ACHN (cell line): ENCODE measurements at regions not wholly inside any gene's neighbourhood (a gene's known extent, or its start where the extent isn't known, plus 50 kb on each side); places are given as distances from the start of the nearest gene placed in this dataset.
"Not testable (repeated sequence)": the region's sequence is repeated elsewhere in the genome, so short reads cannot be mapped to it uniquely, and the experiment has no call there.

Experiments
- DNase-seq: peaks from one replicate; pipeline ENCODE4 v3.0.0-alpha.2; 2015
- in situ Hi-C: cut with HindIII; loops from 2 replicates; pipeline ENCODE4 v1.10.0; 2017; ENCODE audit warnings: low sequenced_read_pairs, low pct_ligation_motif_present, low pct_unique_long_range_greater_than_20kb

DNA sequence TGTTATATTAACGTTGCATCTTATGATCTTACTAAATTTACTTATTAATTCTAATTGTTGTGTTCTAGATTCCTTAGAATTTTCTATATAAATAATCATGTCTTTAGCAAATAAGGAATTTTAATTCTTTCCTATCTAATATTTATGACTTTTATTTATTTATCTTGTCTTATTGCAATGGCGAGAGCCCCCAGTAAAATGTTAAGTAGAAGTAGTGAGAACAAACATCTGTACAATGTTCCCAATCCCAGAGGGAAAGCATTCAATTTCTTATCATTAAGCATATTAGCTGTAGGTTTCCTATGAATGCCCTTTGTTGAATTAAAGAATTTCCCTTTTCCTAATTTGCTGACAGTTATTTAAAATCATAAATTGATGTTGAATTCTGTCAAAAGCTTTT lies 203.7 kb upstream of the OTX2 start:
- in situ Hi-C loops, result no loop called here
- no peak for DNase-seq

DNA sequence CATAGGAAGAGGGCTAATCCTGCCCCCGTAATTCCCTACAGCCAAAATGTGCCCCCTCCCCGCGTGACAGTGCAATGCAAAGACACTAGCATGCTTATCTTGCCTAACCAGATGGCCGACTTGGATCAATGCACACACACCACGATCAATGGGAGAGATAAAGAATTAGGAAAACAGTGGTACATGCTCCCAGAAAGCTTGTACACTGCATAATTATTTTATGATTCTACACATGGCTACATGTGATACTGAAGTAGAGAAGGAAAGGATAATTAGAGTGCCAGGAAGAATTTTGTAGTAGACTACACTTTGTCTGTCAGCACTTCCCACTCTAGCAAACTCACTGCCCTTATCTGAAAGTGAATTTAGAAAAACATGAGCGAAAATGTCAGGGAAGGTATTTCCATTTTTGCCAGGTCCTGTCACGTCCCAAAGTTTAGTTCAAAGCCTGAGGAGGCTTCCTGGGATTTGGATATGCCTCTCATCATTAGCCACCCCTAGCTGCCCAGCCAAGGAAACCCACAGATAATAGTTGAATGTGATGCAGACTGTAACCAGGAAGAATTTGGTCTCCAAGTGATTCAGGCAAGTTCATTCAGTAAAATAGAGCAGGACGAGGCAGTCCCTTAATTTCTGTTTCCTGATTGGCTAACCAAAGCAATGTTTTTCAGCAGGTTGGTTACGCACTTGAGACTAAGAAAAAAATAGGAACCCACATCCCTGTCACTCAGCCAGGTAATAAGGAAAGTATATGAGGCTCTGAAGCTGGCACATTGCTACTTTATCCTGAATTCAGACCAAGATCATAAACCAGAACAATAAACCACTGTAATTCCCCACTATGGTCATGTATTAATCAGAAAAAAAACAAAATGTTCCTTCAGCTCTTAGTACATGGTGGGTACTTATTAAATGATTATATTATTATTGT lies 199.6 kb upstream of the OTX2 start:
- in situ Hi-C loops, result no loop called here
- no peak for DNase-seq

DNA sequence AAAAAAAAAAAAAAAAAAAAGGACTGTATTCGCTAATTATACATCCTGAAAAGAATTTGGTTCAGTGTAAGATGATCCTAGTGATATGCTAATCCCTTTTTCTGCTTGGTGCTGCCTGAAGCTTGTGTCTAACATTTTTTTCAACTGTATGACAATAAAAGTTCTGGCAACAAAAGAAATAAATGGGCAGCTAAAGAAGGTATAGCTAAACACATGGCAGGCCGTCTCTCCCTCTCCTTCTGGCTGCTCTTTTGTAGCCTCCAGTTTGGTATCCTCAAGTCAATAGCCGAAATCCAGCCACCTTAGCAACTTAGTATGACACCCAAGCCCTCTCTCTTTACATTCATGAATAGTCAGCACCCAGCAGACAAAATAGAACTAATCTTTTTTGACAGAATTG lies 198.3 kb upstream of the OTX2 start:
- in situ Hi-C loops, result no loop called here
- DNase-seq, result no peak

DNA sequence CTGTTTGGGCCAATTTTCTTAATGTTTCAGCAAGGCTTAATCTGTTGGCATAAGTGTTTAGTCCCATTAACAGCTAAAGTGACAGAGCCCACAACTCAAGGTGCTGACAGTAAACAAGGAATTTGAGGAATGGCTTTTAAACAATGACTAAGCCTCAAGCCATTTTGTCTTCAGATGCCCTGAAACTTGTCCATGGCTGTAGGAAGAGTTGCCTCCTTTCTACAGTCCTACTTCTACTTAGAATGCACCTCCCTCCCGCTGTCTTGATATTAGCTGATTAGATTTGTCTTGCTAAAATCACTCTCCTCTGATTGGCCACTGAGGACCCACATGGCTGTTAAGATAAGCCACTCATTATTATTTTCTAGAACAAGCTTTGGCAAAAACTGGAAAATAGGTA lies 188.4 kb upstream of the OTX2 start:
- in situ Hi-C loops, result no loop called here
- no peak for DNase-seq

DNA sequence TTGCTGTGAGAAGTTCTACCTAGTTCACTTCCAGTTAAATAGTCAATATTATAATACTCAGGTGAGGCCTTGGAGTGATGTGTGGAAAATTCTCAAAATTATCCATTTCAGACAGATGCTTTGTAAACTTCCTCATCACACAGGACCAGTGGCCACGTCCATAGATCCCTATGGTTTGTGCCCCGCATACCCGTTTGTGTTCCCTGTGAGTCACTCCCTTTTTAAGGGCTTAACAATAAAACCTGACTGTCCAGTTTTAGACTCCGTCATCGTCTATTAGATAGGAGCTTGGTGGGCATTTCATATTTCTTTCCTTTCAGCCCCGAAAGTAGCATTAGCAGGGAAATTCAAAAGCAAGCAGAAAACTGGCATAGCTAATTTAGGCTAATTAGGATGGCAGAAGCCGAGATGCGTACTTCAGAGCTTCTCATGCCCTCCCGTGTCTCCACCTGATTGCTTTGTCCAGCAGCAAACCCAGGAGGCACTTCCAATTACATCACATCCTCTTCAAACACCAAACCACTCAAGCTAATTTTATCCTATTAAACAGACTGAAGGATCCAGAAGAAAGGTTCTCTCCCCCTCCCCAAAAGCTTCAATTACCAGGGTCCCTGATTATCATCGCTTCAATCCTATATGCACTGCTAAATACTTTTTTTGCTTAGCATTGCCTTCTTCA lies 186.6 kb upstream of the OTX2 start:
- in situ Hi-C loops, result no loop called here
- no peak for DNase-seq

DNA sequence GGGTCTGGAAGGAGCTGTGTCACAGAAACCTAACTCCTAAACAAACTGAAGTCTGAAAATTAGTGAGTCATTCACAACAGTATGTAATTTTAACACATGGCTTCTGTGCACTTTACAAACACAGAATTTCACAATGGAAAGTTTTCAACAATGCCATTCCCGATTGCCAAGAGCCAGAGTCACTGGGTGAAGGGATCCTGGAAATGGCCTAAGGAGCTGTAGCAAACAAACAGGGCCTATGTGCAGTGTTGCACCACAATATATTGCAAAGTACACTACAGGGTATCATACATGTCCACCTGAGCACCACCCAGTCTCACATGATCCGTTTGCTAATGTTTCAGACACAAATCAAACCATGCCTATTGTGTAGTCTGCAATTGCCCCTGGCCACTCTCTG lies 184.7 kb upstream of the OTX2 start:
- in situ Hi-C loops, result no loop called here

DNA sequence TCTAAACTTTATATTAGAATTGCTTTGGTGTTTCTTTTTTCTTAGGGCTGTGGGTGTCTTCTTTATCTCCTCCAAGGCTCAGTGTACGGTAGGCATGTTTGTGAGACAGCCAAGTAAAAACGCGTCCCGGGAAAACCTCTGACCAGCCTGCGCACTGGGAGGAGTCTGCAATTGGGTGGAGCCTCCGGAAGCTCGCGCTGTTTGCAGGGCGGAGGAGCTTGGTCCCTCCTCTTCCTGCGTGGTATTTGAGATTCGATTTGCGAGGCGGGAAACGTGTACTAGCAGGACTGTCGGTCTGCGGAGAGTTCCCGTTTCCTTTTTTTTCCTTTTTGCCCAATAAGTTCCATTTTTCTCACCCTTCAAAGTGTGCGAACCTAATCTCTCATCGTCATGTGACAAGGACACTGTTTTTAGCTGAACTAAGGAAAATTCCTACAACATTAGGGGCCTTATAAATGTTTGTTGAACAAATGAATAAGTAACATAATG lies 182.1 kb upstream of the OTX2 start:
- DNase-seq, result no peak
- in situ Hi-C loops, result no loop called here

More for the DNA sequence above, 184.7 kb upstream of the OTX2 start:
- no peak for DNase-seq

DNA sequence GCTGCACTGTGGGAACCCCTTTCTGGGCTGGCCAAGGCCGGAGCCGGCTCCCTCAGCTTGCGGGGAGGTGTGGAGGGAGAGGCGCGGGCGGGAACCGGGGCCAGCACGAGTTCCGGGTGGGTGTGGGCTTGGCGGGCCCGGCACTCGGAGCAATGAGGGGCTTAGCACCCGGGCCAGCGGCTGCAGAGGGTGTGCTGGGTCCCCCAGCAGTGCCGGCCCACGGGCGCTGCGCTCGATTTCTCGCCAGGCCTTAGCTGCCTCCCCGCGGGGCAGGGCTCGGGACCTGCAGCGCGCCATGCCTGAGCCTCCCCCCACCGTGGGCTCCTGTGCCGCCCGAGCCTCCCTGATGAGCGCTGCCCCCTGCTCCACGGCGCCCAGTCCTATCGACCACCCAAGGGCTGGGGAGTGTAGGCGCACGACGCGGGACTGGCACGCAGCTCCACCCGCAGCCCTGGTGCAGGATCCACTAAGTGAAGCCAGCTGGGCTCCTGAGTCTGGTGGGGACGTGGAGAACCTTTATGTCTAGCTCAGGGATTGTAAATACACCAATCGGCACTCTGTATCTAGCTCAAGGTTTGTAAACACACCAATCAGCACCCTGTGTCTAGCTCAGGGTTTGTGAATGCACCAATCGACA lies 180.8 kb upstream of the OTX2 start:
- in situ Hi-C loops, DNase-seq: not testable (repeated sequence)

DNA sequence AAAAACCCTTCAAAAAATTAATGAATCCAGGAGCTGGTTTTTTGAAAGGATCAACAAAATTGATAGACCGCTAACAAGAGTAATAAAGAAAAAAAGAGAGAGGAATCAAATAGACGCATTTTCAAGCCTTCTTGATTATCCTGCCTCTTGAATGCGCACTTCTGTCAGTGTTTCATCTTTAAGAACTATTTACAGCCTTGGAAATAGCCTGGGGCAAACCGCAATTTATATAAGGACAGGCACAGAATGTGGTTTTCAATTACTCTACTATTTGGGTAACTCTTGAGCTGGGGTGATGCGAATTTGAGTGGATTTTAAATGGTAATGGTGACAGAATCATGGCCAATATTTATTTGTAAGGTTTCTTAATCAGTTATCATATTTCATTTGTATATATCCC lies 179.1 kb upstream of the OTX2 start:
- in situ Hi-C loops, result no loop called here
- no peak for DNase-seq

DNA sequence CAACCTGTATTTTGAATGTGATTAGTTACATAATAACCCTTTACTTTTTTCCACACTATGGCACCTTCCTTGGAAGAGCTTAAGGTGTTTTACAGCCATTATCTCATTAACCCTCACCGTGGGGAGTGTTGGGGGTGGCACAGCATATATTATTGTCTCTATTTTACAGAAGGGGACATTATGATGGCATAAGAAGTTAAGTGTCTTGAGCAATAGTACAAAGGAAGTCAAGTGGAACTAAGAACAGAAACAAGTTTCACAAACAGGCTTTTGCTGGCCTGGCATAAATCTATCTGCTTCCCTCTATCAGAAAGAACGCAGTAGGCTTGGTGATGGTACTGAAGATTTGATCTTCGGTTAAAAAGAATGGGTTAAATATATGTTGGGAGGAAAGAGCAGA lies 169.7 kb upstream of the OTX2 start:
- in situ Hi-C loops, result no loop called here
- DNase-seq, result no peak

DNA sequence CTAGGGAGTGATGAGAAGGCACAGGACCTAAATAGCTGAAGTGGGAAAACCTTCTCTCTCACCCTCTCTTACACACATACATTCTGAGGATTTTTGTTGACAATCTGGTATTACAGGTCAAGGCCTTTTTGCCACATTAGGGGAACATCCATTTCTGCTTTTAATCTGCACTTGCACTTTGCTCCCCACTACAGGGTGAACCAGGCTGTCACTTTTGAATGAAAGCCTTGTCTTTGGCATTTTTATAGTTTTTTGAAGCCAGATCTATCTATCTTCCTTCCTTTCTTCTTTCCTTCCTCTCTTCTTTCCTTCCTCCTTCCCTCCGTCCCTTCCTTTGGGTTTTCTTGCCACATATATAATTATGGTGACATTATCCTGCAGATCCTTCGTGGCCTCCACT lies 165.9 kb upstream of the OTX2 start:
- no peak for DNase-seq
- in situ Hi-C loops, result no loop called here

DNA sequence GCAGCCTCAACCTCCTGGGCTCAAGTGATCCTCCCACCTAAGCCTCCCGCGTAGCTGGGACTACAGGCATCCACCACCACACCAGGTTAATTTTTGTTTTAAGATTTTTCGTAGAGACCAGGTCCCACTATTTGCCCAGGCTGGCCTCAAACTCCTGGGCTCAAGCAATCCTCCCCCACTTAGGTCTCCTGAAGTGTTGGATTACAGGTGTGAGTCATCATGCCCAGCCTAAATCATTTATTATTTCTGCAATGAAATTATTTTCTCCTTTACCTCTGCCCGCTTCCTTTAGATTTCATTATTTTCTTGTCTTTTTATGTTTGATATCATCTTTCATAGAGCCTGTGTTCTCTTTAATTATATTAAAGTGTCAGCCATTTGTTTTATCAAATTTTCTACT lies 165.2 kb upstream of the OTX2 start:
- no peak for DNase-seq
- in situ Hi-C loops, result no loop called here

DNA sequence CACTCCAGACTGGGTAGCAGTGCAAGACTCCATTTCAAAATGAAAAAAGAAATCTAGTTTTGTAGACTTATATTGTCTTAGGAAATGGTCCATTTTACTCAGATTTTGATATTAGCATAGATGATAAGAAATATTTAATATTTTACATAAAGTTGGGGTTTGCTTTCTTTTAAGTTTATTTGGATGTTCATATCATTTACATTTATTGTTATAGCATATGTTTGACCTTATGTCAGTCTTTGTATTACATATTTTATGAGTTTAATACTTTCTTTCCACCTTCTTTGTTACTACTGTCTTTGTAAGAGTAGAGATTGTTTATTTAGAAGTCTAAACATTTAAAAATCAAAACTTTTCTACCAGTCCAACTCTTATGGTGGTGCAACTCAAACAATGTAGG lies 162.7 kb upstream of the OTX2 start:
- DNase-seq, result no peak
- in situ Hi-C loops, result no loop called here

DNA sequence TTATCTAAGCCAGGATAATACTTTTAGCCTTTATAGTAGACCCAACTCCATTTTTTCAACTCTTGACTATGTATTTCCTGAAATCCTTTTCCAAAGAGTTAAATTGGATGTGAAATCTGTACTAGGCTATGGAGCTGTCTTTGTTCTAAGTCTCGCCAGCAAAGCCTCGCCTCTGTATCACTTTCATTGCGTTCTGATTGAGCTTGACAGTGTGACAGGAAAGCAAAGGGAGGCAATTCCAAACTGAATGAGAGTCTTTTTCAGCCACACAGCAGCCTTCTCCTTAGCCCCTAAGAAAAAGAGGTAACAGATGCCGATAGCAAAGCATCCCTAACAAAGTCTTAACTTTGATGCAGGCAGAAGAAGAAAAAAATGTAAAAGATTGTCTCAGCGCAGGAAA lies 154.6 kb upstream of the OTX2 start:
- DNase-seq, result no peak
- in situ Hi-C loops, result no loop called here

DNA sequence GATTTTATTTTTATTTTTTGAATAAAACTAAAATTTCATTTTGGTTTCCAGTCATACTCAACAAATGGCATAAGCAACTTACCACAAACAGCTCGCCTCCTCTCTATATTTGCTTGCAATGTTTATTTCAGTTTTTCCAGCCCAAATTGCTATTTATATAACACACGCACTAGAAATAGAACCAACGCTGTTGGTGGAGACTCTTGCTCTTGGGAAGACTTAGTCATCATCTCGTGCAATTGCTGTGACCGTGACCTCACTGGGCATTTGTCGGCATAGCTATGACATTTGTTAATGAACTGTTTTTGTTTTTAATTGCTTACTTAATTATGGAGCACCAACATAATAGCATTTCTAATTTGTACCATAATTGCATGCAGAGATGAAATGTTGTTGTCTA lies 153.1 kb upstream of the OTX2 start:
- in situ Hi-C loops, result no loop called here
- no peak for DNase-seq

DNA sequence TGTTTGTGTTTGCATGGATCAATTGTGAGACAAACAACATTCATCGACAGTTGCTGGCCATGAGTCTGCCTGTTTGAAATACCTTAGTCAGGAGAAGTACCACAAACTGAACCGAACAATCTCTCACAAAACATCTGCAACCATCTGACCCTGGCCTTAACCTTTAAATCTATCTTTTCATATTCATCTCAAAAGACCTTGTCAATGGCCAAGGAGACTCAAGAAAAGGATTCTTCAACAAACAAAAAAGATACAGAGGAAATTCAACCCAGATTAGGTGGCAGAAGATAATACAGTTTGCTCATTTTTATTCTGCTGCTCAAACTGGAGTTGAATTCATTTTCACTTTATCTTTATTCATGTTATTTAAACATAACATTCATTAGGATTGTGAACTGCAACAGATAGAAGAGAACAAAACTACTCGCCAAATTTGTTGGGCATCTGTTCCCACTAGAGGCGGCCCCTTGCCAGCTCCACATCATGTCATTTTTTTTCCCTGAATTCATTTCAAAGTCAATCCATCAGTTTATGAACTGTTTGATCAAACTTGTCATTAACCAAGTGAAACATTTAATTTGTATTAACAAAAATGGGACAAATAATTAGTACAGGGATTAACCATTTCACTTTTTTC lies 152.3 kb upstream of the OTX2 start:
- in situ Hi-C loops, result no loop called here
- no peak for DNase-seq

DNA sequence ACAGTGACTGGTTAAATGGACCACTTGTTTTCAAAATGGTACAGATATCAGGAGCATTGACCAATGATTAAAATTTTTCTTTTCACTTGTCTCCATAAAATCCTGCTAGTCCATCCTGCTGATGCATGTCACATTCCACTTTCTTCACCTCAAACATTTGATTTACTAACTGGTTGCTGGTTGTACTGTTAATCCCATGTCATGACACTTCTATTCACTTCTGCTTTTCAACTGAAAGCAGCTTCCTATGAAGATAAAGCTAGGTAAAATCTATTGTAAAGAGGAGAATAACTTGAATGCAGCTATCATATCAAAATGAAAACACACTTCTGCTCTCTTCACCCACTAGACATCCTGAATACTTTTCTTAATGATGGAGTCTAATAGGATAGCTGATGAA lies 149.6 kb upstream of the OTX2 start:
- in situ Hi-C loops, result no loop called here
- DNase-seq, result no peak

DNA sequence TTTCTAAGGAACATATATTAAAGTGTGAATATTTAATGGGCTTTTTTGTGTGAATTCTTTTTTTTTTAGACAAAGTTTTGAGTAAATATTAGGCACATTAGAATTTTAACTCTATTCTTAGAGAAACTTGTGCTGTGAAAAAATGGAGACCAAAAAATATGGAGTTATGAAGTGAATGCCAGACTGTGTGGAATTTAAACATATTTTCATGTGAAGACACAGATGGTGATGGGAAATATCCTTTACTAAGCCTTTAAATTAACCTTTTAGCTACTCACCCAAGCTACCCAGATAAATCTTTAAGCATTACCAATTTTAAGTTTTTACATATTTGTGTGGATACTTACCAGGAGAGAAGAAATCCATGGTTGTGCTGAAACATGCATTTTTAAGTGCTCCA lies 148.8 kb upstream of the OTX2 start:
- no peak for DNase-seq
- in situ Hi-C loops, result no loop called here

DNA sequence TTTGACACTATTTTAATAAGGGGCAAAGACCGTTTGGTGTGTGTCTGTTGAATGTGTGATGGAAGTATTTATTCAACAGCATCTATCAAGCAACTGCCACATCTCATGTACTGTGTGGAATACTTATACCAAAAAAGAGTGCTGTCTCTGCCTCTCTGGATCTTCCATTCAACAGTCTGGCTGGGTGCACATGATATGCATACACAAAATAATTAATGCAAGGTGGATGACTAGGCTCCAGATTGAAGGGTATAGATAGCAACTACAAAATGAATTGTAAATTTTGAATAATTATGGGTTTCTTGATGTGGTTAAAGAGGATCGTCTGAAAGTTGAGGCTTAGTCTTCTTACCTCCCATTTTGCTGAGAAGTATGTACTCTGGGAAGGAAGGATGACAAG lies 145.9 kb upstream of the OTX2 start:
- DNase-seq, result no peak
- in situ Hi-C loops, result no loop called here
